Mesendoderm (in vitro differentiated cells): ENCODE measurements at regions not wholly inside any gene's neighbourhood (a gene's known extent, or its start where the extent isn't known, plus 50 kb on each side); places are given as distances from the start of the nearest gene placed in this dataset.

Experiments
- DNase-seq: peaks from one replicate; pipeline ENCODE4 v3.0.0; 2013
- H2AK5ac ChIP-seq: 2 replicates; pipeline ENCODE4 v1.6.1; 2013; ENCODE audit warnings: low read length, inconsistent platforms
- H2BK120ac ChIP-seq: 2 replicates; pipeline ENCODE4 v1.6.1; 2013; ENCODE audit warnings: low read depth, mild to moderate bottlenecking, low read length, moderate library complexity, mixed read lengths
- H2BK15ac ChIP-seq: replicated peaks from 2 replicates; pipeline ENCODE4 v1.6.1; 2013; ENCODE audit warnings: low read depth, mild to moderate bottlenecking, moderate library complexity
- H2BK5ac ChIP-seq: 2 replicates; pipeline ENCODE4 v1.6.1; 2013; ENCODE audit warnings: low read length, inconsistent platforms
- H3K18ac ChIP-seq: 2 replicates; pipeline ENCODE4 v1.6.1; 2013; ENCODE audit warnings: mild to moderate bottlenecking, low read length, mixed read lengths
- H3K23ac ChIP-seq: one replicate; pipeline ENCODE4 v1.6.1; 2013; ENCODE audit warnings: low read length
- H3K27ac ChIP-seq: 2 replicates; pipeline ENCODE4 v1.5.1; 2013; ENCODE audit warnings: low read depth, mild to moderate bottlenecking, inconsistent platforms, low read length, moderate library complexity
- H3K27me3 ChIP-seq: 2 replicates; pipeline ENCODE4 v1.6.1; 2013; ENCODE audit warnings: low read length, control low read depth, mild to moderate bottlenecking, inconsistent platforms; ENCODE audit not compliant: insufficient read depth, poor library complexity
- H3K36me3 ChIP-seq: 2 replicates; pipeline ENCODE4 v1.6.1; 2013; ENCODE audit warnings: low read length, inconsistent platforms; ENCODE audit not compliant: control insufficient read depth, insufficient read depth
- H3K4ac ChIP-seq: one replicate; pipeline ENCODE4 v1.6.1; 2013; ENCODE audit warnings: low read depth, mild to moderate bottlenecking, low read length, moderate library complexity
- H3K4me1 ChIP-seq: 2 replicates; pipeline ENCODE4 v1.6.1; 2013; ENCODE audit warnings: low read depth, low read length, inconsistent platforms; ENCODE audit not compliant: control insufficient read depth
- H3K4me2 ChIP-seq: 2 replicates; pipeline ENCODE4 v1.6.1; 2013; ENCODE audit warnings: low read length
- H3K4me3 ChIP-seq: 2 replicates; pipeline ENCODE4 v1.5.1; 2013; ENCODE audit warnings: mild to moderate bottlenecking, low read length
- H3K56ac ChIP-seq: one replicate; pipeline ENCODE4 v1.6.1; 2013; ENCODE audit warnings: low read length
- H3K79me1 ChIP-seq: 2 replicates; pipeline ENCODE4 v1.6.1; 2013; ENCODE audit warnings: low read length, inconsistent platforms
- H3K79me2 ChIP-seq: 2 replicates; pipeline ENCODE4 v1.6.1; 2013; ENCODE audit warnings: mild to moderate bottlenecking, low read length; ENCODE audit not compliant: control insufficient read depth, insufficient read depth
- H3K9ac ChIP-seq: 2 replicates; pipeline ENCODE4 v1.6.1; 2013; ENCODE audit warnings: low read length, inconsistent platforms
- H4K5ac ChIP-seq: one replicate; pipeline ENCODE4 v1.6.1; 2013; ENCODE audit warnings: low read length
- H4K8ac ChIP-seq: one replicate; pipeline ENCODE4 v1.6.1; 2013; ENCODE audit warnings: low read depth, mild to moderate bottlenecking, control low read depth, low read length, moderate library complexity
- WGBS: extraction: QIAGEN DNeasy Blood & Tissue Kit; methylation state at CpG from one replicate; pipeline ENCODE4 v1.1.7; 2013; ENCODE audit warnings: low lambda C conversion rate, missing lambda C conversion rate; ENCODE audit not compliant: insufficient coverage; ENCODE audit errors: extremely low coverage; 5-methylcytosine and 5-hydroxymethylcytosine counted together

DNA sequence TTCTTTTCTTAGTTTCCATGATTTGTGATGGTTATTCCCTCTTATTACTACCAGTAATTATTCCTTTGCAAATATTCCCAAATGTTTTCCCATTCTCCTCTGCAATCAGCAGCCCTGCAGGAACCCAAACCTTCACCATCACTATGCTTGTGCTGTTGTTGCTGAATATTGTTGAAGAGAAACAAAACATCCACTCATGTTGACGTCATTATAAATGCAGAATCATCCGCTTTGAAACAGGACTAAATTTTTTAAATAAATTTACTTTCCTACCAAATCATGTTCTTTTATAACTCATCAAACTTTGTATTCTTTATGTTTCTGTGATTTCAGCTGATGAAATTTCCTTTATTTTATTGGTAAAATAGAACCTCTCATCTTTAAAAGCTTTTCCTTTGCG is 787.0 kb upstream of the B3GALT2 start:
- H3K36me3 ChIP-seq, result no peaks in the 10 kb centered on the region
- H4K5ac ChIP-seq, result no peak overlapping the region
- H3K56ac ChIP-seq, result no peak overlapping the region
- no peak overlapping the region for H2BK5ac ChIP-seq
- no peak overlapping the region for H3K4ac ChIP-seq
- WGBS, result 100% methylated on average over 1 of the region's 3 CpGs
- H3K4me1 ChIP-seq, result no peaks in the 10 kb centered on the region
- no peak overlapping the region for H2BK120ac ChIP-seq
- H3K4me3 ChIP-seq, result no peak overlapping the region
- no peak overlapping the region for H2BK15ac ChIP-seq
- no peak overlapping the region for H3K18ac ChIP-seq
- no peaks in the 10 kb centered on the region for H3K79me2 ChIP-seq
- no peaks in the 10 kb centered on the region for H3K27me3 ChIP-seq
- no peak overlapping the region for H3K4me2 ChIP-seq
- no peak overlapping the region for H2AK5ac ChIP-seq
- H3K9ac ChIP-seq, result no peak overlapping the region
- DNase-seq, result no peak
- H3K27ac ChIP-seq, result no peak overlapping the region
- H4K8ac ChIP-seq, result no peak overlapping the region
- no peaks in the 10 kb centered on the region for H3K79me1 ChIP-seq
- no peak overlapping the region for H3K23ac ChIP-seq

GRCh38 chr1:193971595-193971994 is 785.2 kb upstream of the B3GALT2 start:
- Histone ChIP-seq H3K23ac (no peak overlapping the region), H3K4ac (no peak overlapping the region)

DNA sequence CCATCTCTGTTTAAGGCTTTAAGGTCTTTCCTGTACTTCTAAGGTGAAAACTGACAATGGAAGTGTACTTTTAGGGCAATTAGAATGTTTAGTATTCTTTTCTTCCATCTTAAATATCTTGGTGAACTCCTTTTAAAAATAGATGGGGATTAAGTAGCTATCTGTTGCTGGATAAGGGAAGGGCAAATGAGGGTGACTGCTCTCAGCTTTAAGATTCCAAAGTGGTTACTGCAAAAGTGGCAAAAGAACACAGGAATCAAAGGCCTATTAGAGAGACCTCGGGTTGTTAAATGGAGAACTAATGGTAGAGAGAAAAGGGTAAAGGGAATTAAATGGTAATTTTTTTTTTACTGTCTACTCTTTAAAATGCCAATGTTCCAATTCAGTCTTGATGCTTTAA is 774.1 kb upstream of the B3GALT2 start:
- Histone ChIP-seq H3K4ac (no peak overlapping the region), H3K23ac (no peak overlapping the region), H3K56ac (no peak overlapping the region), H3K4me1 (no peaks in the 10 kb centered on the region), H3K27ac (no peak overlapping the region), H4K8ac (no peak overlapping the region), H3K4me2 (no peak overlapping the region), H3K79me2 (no peaks in the 10 kb centered on the region), H2AK5ac (no peak overlapping the region), H4K5ac (no peak overlapping the region), H3K9ac (no peak overlapping the region), H2BK120ac (no peak overlapping the region), H2BK5ac (no peak overlapping the region), H2BK15ac (no peak overlapping the region), H3K18ac (no peak overlapping the region), H3K79me1 (no peaks in the 10 kb centered on the region), H3K36me3 (no peaks in the 10 kb centered on the region), H3K4me3 (no peak overlapping the region), H3K27me3 (no peaks in the 10 kb centered on the region)
- WGBS, result no CpG with 5 or more reads among the region's 1 CpG
- no peak for DNase-seq

More at GRCh38 chr1:193971595-193971994, 785.2 kb upstream of the B3GALT2 start:
- Histone ChIP-seq H3K27me3 (no peaks in the 10 kb centered on the region), H2AK5ac (no peak overlapping the region), H4K8ac (no peak overlapping the region), H3K56ac (no peak overlapping the region), H3K36me3 (no peaks in the 10 kb centered on the region), H3K79me2 (no peaks in the 10 kb centered on the region), H2BK120ac (no peak overlapping the region), H3K4me1 (no peaks in the 10 kb centered on the region), H3K4me3 (no peak overlapping the region), H3K79me1 (no peaks in the 10 kb centered on the region), H4K5ac (no peak overlapping the region), H3K18ac (no peak overlapping the region), H2BK5ac (no peak overlapping the region), H3K4me2 (no peak overlapping the region), H3K27ac (no peak overlapping the region), H3K9ac (no peak overlapping the region), H2BK15ac (no peak overlapping the region)
- DNase-seq, result no peak
- no CpG with 5 or more reads among the region's 3 CpGs for WGBS

DNA sequence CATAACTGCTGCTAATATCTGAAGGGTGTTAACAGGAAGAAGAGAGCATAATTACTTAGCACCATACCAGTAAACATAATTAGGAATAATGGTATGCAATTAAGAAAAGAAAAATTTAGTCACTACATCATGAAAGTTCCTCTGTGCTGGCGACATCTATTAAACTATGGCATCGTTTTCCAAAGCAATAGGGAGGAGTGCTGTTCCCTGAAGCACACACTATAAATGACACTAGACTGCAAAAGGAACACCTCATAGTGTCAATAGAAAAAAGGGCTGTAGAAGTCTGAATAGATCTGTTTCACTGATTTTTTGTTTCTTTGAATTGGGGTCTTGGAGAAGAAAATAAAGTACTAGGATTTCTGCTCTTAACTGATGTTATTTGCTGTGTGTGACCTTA is 773.6 kb upstream of the B3GALT2 start:
- no peak for DNase-seq
- H3K27ac ChIP-seq, result no peak overlapping the region
- no peak overlapping the region for H2BK120ac ChIP-seq
- no peak overlapping the region for H3K23ac ChIP-seq
- H3K56ac ChIP-seq, result no peak overlapping the region
- no peak overlapping the region for H2BK5ac ChIP-seq
- H4K8ac ChIP-seq, result no peak overlapping the region
- no peaks in the 10 kb centered on the region for H3K79me2 ChIP-seq
- no CpG with 5 or more reads among the region's 2 CpGs for WGBS
- no peak overlapping the region for H3K9ac ChIP-seq
- H3K4ac ChIP-seq, result no peak overlapping the region
- no peaks in the 10 kb centered on the region for H3K27me3 ChIP-seq
- H3K79me1 ChIP-seq, result no peaks in the 10 kb centered on the region
- H2BK15ac ChIP-seq, result no peak overlapping the region
- H3K4me3 ChIP-seq, result no peak overlapping the region
- no peaks in the 10 kb centered on the region for H3K36me3 ChIP-seq
- no peaks in the 10 kb centered on the region for H3K4me1 ChIP-seq
- H2AK5ac ChIP-seq, result no peak overlapping the region
- H4K5ac ChIP-seq, result no peak overlapping the region
- no peak overlapping the region for H3K4me2 ChIP-seq
- no peak overlapping the region for H3K18ac ChIP-seq

DNA sequence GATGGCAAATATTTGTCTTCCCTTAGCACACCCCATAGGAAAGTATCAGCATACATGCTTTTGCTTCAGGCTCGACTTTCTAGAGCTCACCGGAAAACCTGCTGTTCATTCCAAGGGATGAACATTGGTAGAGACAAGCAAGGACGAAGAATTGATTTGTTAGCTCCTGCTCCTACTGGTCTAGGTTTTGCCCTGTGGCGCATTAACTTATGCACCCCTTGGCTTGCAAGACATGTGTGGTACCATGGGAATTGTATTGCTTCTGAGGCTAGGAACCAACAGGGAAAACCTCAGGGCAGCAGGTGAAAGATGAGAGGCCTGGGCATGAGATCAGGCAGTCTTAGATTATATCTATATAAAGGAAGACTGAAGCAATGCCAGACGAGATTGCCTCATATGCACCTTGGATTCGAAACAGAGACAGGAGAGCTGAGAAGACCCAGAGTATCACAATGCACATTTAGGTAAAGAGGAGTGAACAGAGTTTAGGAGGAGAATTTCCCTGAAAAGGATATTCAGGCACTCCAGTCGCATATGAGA is 771.2 kb upstream of the B3GALT2 start:
- H3K4me1 ChIP-seq, result no peaks in the 10 kb centered on the region
- no peak overlapping the region for H3K23ac ChIP-seq
- no peak overlapping the region for H2BK120ac ChIP-seq
- no peak overlapping the region for H2AK5ac ChIP-seq
- no peak overlapping the region for H3K4ac ChIP-seq
- no peak overlapping the region for H3K18ac ChIP-seq
- no peak for DNase-seq
- no peak overlapping the region for H4K8ac ChIP-seq
- no peak overlapping the region for H2BK5ac ChIP-seq
- H2BK15ac ChIP-seq, result no peak overlapping the region
- no peaks in the 10 kb centered on the region for H3K27me3 ChIP-seq
- H3K27ac ChIP-seq, result no peak overlapping the region
- H4K5ac ChIP-seq, result no peak overlapping the region
- H3K56ac ChIP-seq, result no peak overlapping the region
- no peak overlapping the region for H3K4me3 ChIP-seq
- no peaks in the 10 kb centered on the region for H3K79me1 ChIP-seq
- no peaks in the 10 kb centered on the region for H3K79me2 ChIP-seq
- H3K9ac ChIP-seq, result no peak overlapping the region
- H3K36me3 ChIP-seq, result no peaks in the 10 kb centered on the region
- WGBS, result no CpG with 5 or more reads among the region's 7 CpGs
- no peak overlapping the region for H3K4me2 ChIP-seq

DNA sequence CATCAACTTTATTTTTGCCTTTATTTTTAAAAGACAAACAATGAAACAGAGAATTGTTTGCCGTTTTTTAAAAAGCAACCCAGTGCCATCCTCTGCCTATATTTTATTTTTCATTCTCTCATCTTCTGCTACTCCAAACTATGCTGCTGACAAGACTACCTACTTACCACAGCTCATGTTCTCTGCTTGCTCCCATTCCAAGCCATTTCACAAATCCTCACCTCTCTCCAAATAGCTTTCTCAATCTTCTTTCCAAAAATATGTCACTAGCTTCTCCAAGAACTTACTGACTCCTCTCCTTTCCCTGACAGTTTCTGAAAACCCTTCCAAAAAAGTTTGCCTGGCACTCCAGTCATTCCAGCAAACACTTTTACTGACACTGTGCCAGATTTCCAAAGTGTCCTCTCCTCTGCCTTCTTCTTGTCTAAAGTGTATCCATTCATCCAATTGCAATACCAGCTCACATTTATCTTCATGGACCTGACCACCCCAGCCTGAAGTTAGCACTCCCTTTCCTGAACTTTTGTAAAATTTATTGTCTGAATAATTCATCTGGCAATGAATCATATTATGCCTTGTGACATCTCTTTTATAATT is 766.5 kb upstream of the B3GALT2 start:
- WGBS, result no CpG with 5 or more reads among the region's 1 CpG
- Histone ChIP-seq H3K9ac (no peak overlapping the region), H3K4me1 (no peaks in the 10 kb centered on the region), H3K4me2 (no peak overlapping the region), H3K79me2 (no peaks in the 10 kb centered on the region), H3K36me3 (no peaks in the 10 kb centered on the region), H4K8ac (no peak overlapping the region), H2BK120ac (no peak overlapping the region), H2AK5ac (no peak overlapping the region), H3K4me3 (no peak overlapping the region), H3K23ac (no peak overlapping the region), H3K27ac (no peak overlapping the region), H3K79me1 (no peaks in the 10 kb centered on the region), H3K27me3 (no peaks in the 10 kb centered on the region), H4K5ac (no peak overlapping the region), H2BK5ac (no peak overlapping the region), H3K56ac (no peak overlapping the region), H2BK15ac (no peak overlapping the region), H3K4ac (no peak overlapping the region), H3K18ac (no peak overlapping the region)
- no peak for DNase-seq
